ENCODE measurements at regions not wholly inside any gene's neighbourhood (a gene's known extent, or its start where the extent isn't known, plus 50 kb on each side); places are given as distances from the start of the nearest gene placed in this dataset.
A peak's percentile ranks its signal among the peaks of the same experiment; 100 is the strongest.

GRCh38 chr12:11500188-11500860 is 105.0 kb upstream of the PRB2 start:
- CTCF ChIA-PET: no interaction called here
- no TSS peak for BruUV-seq (replicated peaks)
- Histone ChIP-seq H3K9me3 (ENCODE audit: low read length) (no peaks in the 10 kb centered on the region), H3K9me2 (replicated peaks; ENCODE audit: low read length) (no peaks in the 10 kb centered on the region), H2AFZ (ENCODE audit: low read length) (no peak overlapping the region), H4K20me1 (ENCODE audit: low read length) (no peaks in the 10 kb centered on the region), H3K27me3 (ENCODE audit: low read length) (no peaks in the 10 kb centered on the region), H3K4me1 (ENCODE audit: insufficient read depth, low read length) (no peaks in the 10 kb centered on the region), H3F3A (ENCODE audit: low read length, unreplicated experiment) (no peaks in the 10 kb centered on the region), H3K4me3 (ENCODE audit: low read length) (no peak overlapping the region), H3K27ac (ENCODE audit: low read length) (no peak overlapping the region), H3K36me3 (ENCODE audit: low read depth, low read length) (no peaks in the 10 kb centered on the region), H3K4me2 (ENCODE audit: low read length) (no peak overlapping the region), H3K9ac (ENCODE audit: low read length) (no peak overlapping the region), H3K79me2 (ENCODE audit: low read length) (no peaks in the 10 kb centered on the region)
- ATAC-seq (no peak), DNase-seq (peak; percentile 40)
- POLR2A ChIA-PET (ENCODE audit: unreplicated experiment): no interaction called here
- intact Hi-C loops (cut with micrococcal nuclease): no loop called here
- TF ChIP-seq, protein P1, sequence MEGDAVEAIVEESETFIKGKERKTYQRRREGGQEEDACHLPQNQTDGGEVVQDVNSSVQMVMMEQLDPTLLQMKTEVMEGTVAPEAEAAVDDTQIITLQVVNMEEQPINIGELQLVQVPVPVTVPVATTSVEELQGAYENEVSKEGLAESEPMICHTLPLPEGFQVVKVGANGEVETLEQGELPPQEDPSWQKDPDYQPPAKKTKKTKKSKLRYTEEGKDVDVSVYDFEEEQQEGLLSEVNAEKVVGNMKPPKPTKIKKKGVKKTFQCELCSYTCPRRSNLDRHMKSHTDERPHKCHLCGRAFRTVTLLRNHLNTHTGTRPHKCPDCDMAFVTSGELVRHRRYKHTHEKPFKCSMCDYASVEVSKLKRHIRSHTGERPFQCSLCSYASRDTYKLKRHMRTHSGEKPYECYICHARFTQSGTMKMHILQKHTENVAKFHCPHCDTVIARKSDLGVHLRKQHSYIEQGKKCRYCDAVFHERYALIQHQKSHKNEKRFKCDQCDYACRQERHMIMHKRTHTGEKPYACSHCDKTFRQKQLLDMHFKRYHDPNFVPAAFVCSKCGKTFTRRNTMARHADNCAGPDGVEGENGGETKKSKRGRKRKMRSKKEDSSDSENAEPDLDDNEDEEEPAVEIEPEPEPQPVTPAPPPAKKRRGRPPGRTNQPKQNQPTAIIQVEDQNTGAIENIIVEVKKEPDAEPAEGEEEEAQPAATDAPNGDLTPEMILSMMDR (conservative IDR thresholded peaks at IDR 0.05; ENCODE audit: low read depth, low read length): no peak
- no peak for TF ChIP-seq EZH2 (IDR thresholded peaks at IDR 0.05; ENCODE audit: low read length, unreplicated experiment)
- TF ChIP-seq EZH2phosphoT487 (IDR thresholded peaks at IDR 0.05; ENCODE audit: borderline replicate concordance, low read length): no peak

GRCh38 chr12:11500861-11501230 is 105.5 kb upstream of the PRB2 start:
- CTCF ChIA-PET: no interaction called here
- no TSS peak for BruUV-seq (replicated peaks)

GRCh38 chr12:11508699-11509098 is 113.3 kb upstream of the PRB2 start:
- no peak overlapping the region for H3K4me2 ChIP-seq (ENCODE audit: low read length)
- no peak overlapping the region for H3K4me3 ChIP-seq (ENCODE audit: low read length)
- no peaks in the 10 kb centered on the region for H3K9me2 ChIP-seq (replicated peaks; ENCODE audit: low read length)
- no peaks in the 10 kb centered on the region for H4K20me1 ChIP-seq (ENCODE audit: low read length)
- intact Hi-C loops (cut with micrococcal nuclease): loop anchor here (5.0 kb wide), 1 partner anchor 736 kb away; no protein-coding TSS in a partner anchor
- H3K27ac ChIP-seq (ENCODE audit: low read length): no peak overlapping the region
- H3K9ac ChIP-seq (ENCODE audit: low read length): no peak overlapping the region
- no peak for TF ChIP-seq EZH2phosphoT487 (IDR thresholded peaks at IDR 0.05; ENCODE audit: borderline replicate concordance, low read length)
- H3K4me1 ChIP-seq (ENCODE audit: insufficient read depth, low read length): no peaks in the 10 kb centered on the region
- no peak for ATAC-seq
- no peaks in the 10 kb centered on the region for H3K36me3 ChIP-seq (ENCODE audit: low read depth, low read length)
- no peaks in the 10 kb centered on the region for H3K27me3 ChIP-seq (ENCODE audit: low read length)
- no peaks in the 10 kb centered on the region for H3F3A ChIP-seq (ENCODE audit: low read length, unreplicated experiment)
- H3K79me2 ChIP-seq (ENCODE audit: low read length): no peaks in the 10 kb centered on the region
- H3K9me3 ChIP-seq (ENCODE audit: low read length): no peaks in the 10 kb centered on the region
- POLR2A ChIA-PET (ENCODE audit: unreplicated experiment): no interaction called here
- H2AFZ ChIP-seq (ENCODE audit: low read length): no peak overlapping the region
- CTCF ChIA-PET: no interaction called here
- peak; percentile 4 for DNase-seq
- no TSS peak for BruUV-seq (replicated peaks)

More at GRCh38 chr12:11500861-11501230, 105.5 kb upstream of the PRB2 start:
- H3K4me3 ChIP-seq (ENCODE audit: low read length): no peak overlapping the region
- no peaks in the 10 kb centered on the region for H3K9me3 ChIP-seq (ENCODE audit: low read length)
- H3K27ac ChIP-seq (ENCODE audit: low read length): no peak overlapping the region
- no peaks in the 10 kb centered on the region for H3K79me2 ChIP-seq (ENCODE audit: low read length)
- no peak overlapping the region for H3K4me2 ChIP-seq (ENCODE audit: low read length)
- intact Hi-C loops (cut with micrococcal nuclease): no loop called here
- H3F3A ChIP-seq (ENCODE audit: low read length, unreplicated experiment): no peaks in the 10 kb centered on the region
- no peak for DNase-seq
- no peaks in the 10 kb centered on the region for H3K9me2 ChIP-seq (replicated peaks; ENCODE audit: low read length)
- TF ChIP-seq EZH2phosphoT487 (IDR thresholded peaks at IDR 0.05; ENCODE audit: borderline replicate concordance, low read length): no peak
- TF ChIP-seq, protein P1 (conservative IDR thresholded peaks at IDR 0.05; ENCODE audit: low read depth, low read length): no peak
- TF ChIP-seq EZH2 (IDR thresholded peaks at IDR 0.05; ENCODE audit: low read length, unreplicated experiment): no peak
- no peak for ATAC-seq
- H4K20me1 ChIP-seq (ENCODE audit: low read length): no peaks in the 10 kb centered on the region
- H3K36me3 ChIP-seq (ENCODE audit: low read depth, low read length): no peaks in the 10 kb centered on the region
- no peaks in the 10 kb centered on the region for H3K4me1 ChIP-seq (ENCODE audit: insufficient read depth, low read length)
- H3K9ac ChIP-seq (ENCODE audit: low read length): no peak overlapping the region
- no peak overlapping the region for H2AFZ ChIP-seq (ENCODE audit: low read length)
- H3K27me3 ChIP-seq (ENCODE audit: low read length): no peaks in the 10 kb centered on the region
- POLR2A ChIA-PET (ENCODE audit: unreplicated experiment): no interaction called here
